Transverse colon (tissue), 4 donors: ENCODE measurements at regions not wholly inside any gene's neighbourhood (a gene's known extent, or its start where the extent isn't known, plus 50 kb on each side); places are given as distances from the start of the nearest gene placed in this dataset.

Source experiments
- DNase-seq: peaks from one replicate; pipeline ENCODE4 v3.0.0-alpha.2; 2019
- H3K27ac ChIP-seq, 4 donors: fragments of 200-600 bp; sonication (generic); 2 replicates each; pipeline ENCODE4 v1.5.1; 2016 to 2018; ENCODE audit warnings: inconsistent platforms in 4 of 4
- H3K27me3 ChIP-seq: fragments of 200-600 bp; sonication (generic); 2 replicates; pipeline ENCODE4 v1.5.1; 2017; ENCODE audit warnings: inconsistent platforms
- H3K36me3 ChIP-seq, 4 donors: fragments of 200-600 bp; sonication (generic); 2 replicates each; pipeline ENCODE4 v1.5.1; 2017 to 2019; ENCODE audit warnings: inconsistent platforms in 4 of 4
- H3K4me1 ChIP-seq, 4 donors: fragments of 200-600 bp; sonication (generic); 2 replicates each; pipeline ENCODE4 v1.5.1; 2017 to 2020; ENCODE audit warnings: inconsistent platforms in 4 of 4
- H3K4me3 ChIP-seq, 4 donors: fragments of 200-600 bp; sonication (generic); 1 replicate in 1 of 4; 2 replicates in 3 of 4; pipeline versions ENCODE4 v1.5.1 to v1.6.1; 2017 to 2019; ENCODE audit warnings: inconsistent platforms in 4 of 4
- H3K9me3 ChIP-seq, 2 donors: fragments of 200-600 bp; sonication (generic); 2 replicates each; pipeline ENCODE4 v1.5.1; 2017 to 2019; ENCODE audit warnings: inconsistent platforms in 2 of 2
- CTCF ChIP-seq, 5 experiments: fragments of 200-600 bp in 3 of 5; fragments of 450-650 bp in 2 of 5; sonication (generic) in 3 of 5; IDR thresholded peaks; 1 replicate in 2 of 5; 2 replicates in 3 of 5; pipeline ENCODE4 v1.5.1; 2016 to 2017; ENCODE audit warnings: antibody characterized with exemption in 5 of 5, inconsistent platforms in 3 of 5, mild to moderate bottlenecking in 2 of 5, moderate library complexity in 1 of 5
- EP300 ChIP-seq: sonication (generic); formaldehyde crosslinking; IDR thresholded peaks from one replicate; pipeline ENCODE4 v1.6.1; 2017; ENCODE audit warnings: antibody characterized with exemption, low read depth
- POLR2A ChIP-seq: fragments of 450-650 bp; IDR thresholded peaks from one replicate; pipeline ENCODE4 v1.6.1; 2016; ENCODE audit warnings: antibody characterized with exemption, mild to moderate bottlenecking, moderate library complexity
- POLR2AphosphoS5 ChIP-seq, 3 donors: sonication (generic); formaldehyde crosslinking; IDR thresholded peaks; one replicate each; pipeline ENCODE4 v1.6.1; 2016; ENCODE audit warnings: antibody characterized with exemption in 3 of 3
- WGBS, 2 donors: methylation state at CpG; one replicate each; pipeline ENCODE4 v1.1.5; 2018; ENCODE audit warnings: low coverage in 1 of 2; 5-methylcytosine and 5-hydroxymethylcytosine counted together
- in situ Hi-C, 4 donors: fragments of 200-750 bp; cut with MboI; loops; one replicate each; pipeline versions ENCODE4 v1.15.0 to v1.15.1; 2017; ENCODE audit warnings: low sequenced_read_pairs in 3 of 4, low pct_ligation_motif_present in 1 of 4, low pct_unique_long_range_greater_than_20kb in 1 of 4
- intact Hi-C: fragments of 100-400 bp; cut with DNase I; formaldehyde crosslinking; loops from one replicate; pipeline ENCODE4 v1.15.1; 2023; ENCODE audit warnings: low total_unique reads

- H3K27ac ChIP-seq: no peak overlapping the region
- no peaks in the 10 kb centered on the region for H3K27me3 ChIP-seq
- no peaks in the 10 kb centered on the region for H3K36me3 ChIP-seq
- 68 to 78% methylated on average over 5 to 11 of the region's 11 CpGs for WGBS, 2 donors
- H3K9me3 ChIP-seq: no peaks in the 10 kb centered on the region
- intact Hi-C loops: no loop called here
- no peaks in the 10 kb centered on the region for H3K4me1 ChIP-seq
- TF ChIP-seq POLR2A (no peak), POLR2AphosphoS5 (IDR thresholded peaks at IDR 0.05) (no peak), EP300 (no peak), CTCF (IDR thresholded peaks at IDR 0.05) (no peak)
- in situ Hi-C loops: no loop called here
- no peak for DNase-seq
- H3K4me3 ChIP-seq: no peak overlapping the region
Observed at GRCh38 chr10:44465401-44466115, 80.7 kb upstream of the CXCL12 start.

- Histone ChIP-seq H3K27ac (no peak overlapping the region), H3K4me1 (no peaks in the 10 kb centered on the region), H3K4me3 (no peak overlapping the region), H3K9me3 (no peaks in the 10 kb centered on the region), H3K27me3 (no peaks in the 10 kb centered on the region), H3K36me3 (no peaks in the 10 kb centered on the region)
- intact Hi-C loops (no loop called here), in situ Hi-C loops (no loop called here)
- 40 to 74% methylated on average over 1 to 2 of the region's 2 CpGs for WGBS, 2 donors
- TF ChIP-seq CTCF (IDR thresholded peaks at IDR 0.05) (no peak), POLR2A (no peak), POLR2AphosphoS5 (IDR thresholded peaks at IDR 0.05) (no peak), EP300 (no peak)
- no peak for DNase-seq
Observed at GRCh38 chr10:44466236-44466635, 81.3 kb upstream of the CXCL12 start.

- no peaks in the 10 kb centered on the region for H3K36me3 ChIP-seq
- no peak for TF ChIP-seq POLR2A
- TF ChIP-seq CTCF (IDR thresholded peaks at IDR 0.05): no peak
- TF ChIP-seq EP300: no peak
- TF ChIP-seq POLR2AphosphoS5 (IDR thresholded peaks at IDR 0.05): no peak
- no peaks in the 10 kb centered on the region for H3K9me3 ChIP-seq
- in situ Hi-C loops: no loop called here
- DNase-seq: no peak
- 73 to 100% methylated on average over 1 to 2 of the region's 2 CpGs for WGBS, 2 donors
- H3K27me3 ChIP-seq: no peaks in the 10 kb centered on the region
- intact Hi-C loops: no loop called here
- H3K4me3 ChIP-seq: no peak overlapping the region
- no peak overlapping the region for H3K27ac ChIP-seq
- no peaks in the 10 kb centered on the region for H3K4me1 ChIP-seq
Observed at GRCh38 chr10:44467090-44467489, 82.2 kb upstream of the CXCL12 start.

GRCh38 chr10:44467900-44468299 lies 83.0 kb upstream of the CXCL12 start:
- H3K4me1 ChIP-seq: no peaks in the 10 kb centered on the region
- no peaks in the 10 kb centered on the region for H3K27me3 ChIP-seq
- intact Hi-C loops: no loop called here
- H3K9me3 ChIP-seq: no peaks in the 10 kb centered on the region
- TF ChIP-seq EP300 (no peak), POLR2AphosphoS5 (IDR thresholded peaks at IDR 0.05) (no peak), CTCF (IDR thresholded peaks at IDR 0.05) (no peak), POLR2A (no peak)
- H3K36me3 ChIP-seq: no peaks in the 10 kb centered on the region
- no peak for DNase-seq
- H3K4me3 ChIP-seq: no peak overlapping the region
- no peak overlapping the region for H3K27ac ChIP-seq
- in situ Hi-C loops: no loop called here
- WGBS, 2 donors: 93% methylated on average over 3 of the region's 4 CpGs; no CpG with 5 or more reads in 1 of the 2 donors
